A549 (cell line): ENCODE measurements at regions not wholly inside any gene's neighbourhood (a gene's known extent, or its start where the extent isn't known, plus 50 kb on each side); places are given as distances from the start of the nearest gene placed in this dataset.

Experiments used
- ATAC-seq, 2 experiments: fragments of 200-7000 bp in 1 of 2; fragments of >200 bp in 1 of 2; cut with Nextera tagmentation in 1 of 2; cut with Tn5 transposase in 1 of 2; 3 replicates each; pipeline versions ENCODE4 v1.8.0 to v1.9.1; 2018 to 2020; ENCODE audit warnings: mild to moderate bottlenecking in 1 of 2, moderate library complexity in 1 of 2
- CTCF ChIA-PET: fragments of 300-600 bp; sonication (Branson Sonifier 250); formaldehyde crosslinking; extraction: SDS; loops from one replicate; lab custom pipeline; 2021; ENCODE audit warnings: antibody characterized with exemption, inconsistent platforms; lab: Yijun Ruan, JAX
- POLR2A ChIA-PET: fragments of 350-600 bp; formaldehyde crosslinking; extraction: SDS; loops from one replicate; lab custom pipeline; 2021; ENCODE audit warnings: antibody characterized with exemption, inconsistent platforms; lab: Yijun Ruan, JAX
- DNase-seq, 2 experiments: peaks; one replicate each; pipeline versions ENCODE4 v3.0.0 to v3.0.0-alpha.2; 2011 to 2016; ENCODE audit warnings: low read depth in 1 of 2, low spot score in 1 of 2
- FAIRE-seq: peaks from 2 replicates; lab custom pipeline; 2011; peaks lifted over from hg19 to GRCh38; lab: Jason Lieb, UNC
- H3K27ac ChIP-seq, 2 experiments: fragments of >200 bp; sonication (Bioruptor Twin); formaldehyde crosslinking; 3 replicates each; pipeline ENCODE4 v1.5.1; 2016 to 2017
- H3K4me1 ChIP-seq: fragments of >200 bp; sonication (Bioruptor Twin); formaldehyde crosslinking; 3 replicates; pipeline ENCODE4 v1.6.1; 2016
- H3K4me2 ChIP-seq: fragments of >200 bp; sonication (Bioruptor Twin); formaldehyde crosslinking; 3 replicates; pipeline ENCODE4 v1.6.1; 2016
- H3K4me3 ChIP-seq: fragments of >200 bp; sonication (Bioruptor Twin); formaldehyde crosslinking; 3 replicates; pipeline ENCODE4 v1.5.1; 2016
- H3K9me3 ChIP-seq: fragments of >200 bp; sonication (Bioruptor Twin); formaldehyde crosslinking; 3 replicates; pipeline ENCODE4 v1.6.1; 2016
- CBX8 ChIP-seq: fragments of 200-600 bp; sonication (generic); IDR thresholded peaks from 2 replicates; pipeline ENCODE4 v1.6.1; 2016
- CEBPB ChIP-seq, 2 experiments: fragments of >200 bp in 1 of 2; sonication (Bioruptor Twin) in 1 of 2; formaldehyde crosslinking in 1 of 2; IDR thresholded peaks; 2 replicates each; pipeline ENCODE4 v1.6.1; 2012 to 2016
- CHD2 ChIP-seq: fragments of 150-350 bp; IDR thresholded peaks from 2 replicates; pipeline ENCODE4 v1.6.1; 2014; ENCODE audit warnings: low read length; ENCODE audit not compliant: partially characterized antibody
- E2F6 ChIP-seq: IDR thresholded peaks from 2 replicates; pipeline ENCODE4 v1.6.1; 2012; ENCODE audit warnings: low read depth, borderline replicate concordance
- EHMT2 ChIP-seq: fragments of 200-600 bp; sonication (generic); IDR thresholded peaks from 2 replicates; pipeline ENCODE4 v1.6.1; 2016; ENCODE audit warnings: antibody characterized with exemption, low read depth, mild to moderate bottlenecking, moderate library complexity
- ELK1 ChIP-seq: fragments of 150-350 bp; IDR thresholded peaks from 2 replicates; pipeline ENCODE4 v1.6.1; 2014; ENCODE audit warnings: low read depth, mild to moderate bottlenecking, low read length
- EP300 ChIP-seq, 2 experiments: fragments of >200 bp; sonication (Bioruptor Twin); formaldehyde crosslinking; IDR thresholded peaks; 2 replicates in 1 of 2; 3 replicates in 1 of 2; pipeline ENCODE4 v1.6.1; 2016 to 2017
- FOSB ChIP-seq: fragments of 250-450 bp; sonication (Bioruptor Pico); IDR thresholded peaks from 2 replicates; pipeline ENCODE4 v1.5.0; 2020; ENCODE audit warnings: mild to moderate bottlenecking, moderate library complexity
- FOSL2 ChIP-seq, 2 experiments: fragments of 450-650 bp in 1 of 2; fragments of >200 bp in 1 of 2; sonication (Bioruptor Twin) in 1 of 2; formaldehyde crosslinking; IDR thresholded peaks; 2 replicates each; pipeline versions ENCODE4 v1.5.0 to v1.6.1; 2016 to 2020; ENCODE audit warnings: mild to moderate bottlenecking in 1 of 2, moderate library complexity in 1 of 2
- FOXS1 ChIP-seq: fragments of 250-450 bp; sonication (Bioruptor Pico); IDR thresholded peaks from 2 replicates; pipeline ENCODE4 v1.5.0; 2020; ENCODE audit warnings: mild to moderate bottlenecking, moderate library complexity
- GATA3 ChIP-seq: IDR thresholded peaks from 2 replicates; pipeline ENCODE4 v1.6.1; 2012; ENCODE audit warnings: borderline replicate concordance
- HES2 ChIP-seq: fragments of >200 bp; sonication (Bioruptor Twin); formaldehyde crosslinking; IDR thresholded peaks from 2 replicates; pipeline ENCODE4 v1.6.1; 2016
- HEYL ChIP-seq: fragments of 250-450 bp; sonication (Bioruptor Pico); IDR thresholded peaks from 2 replicates; pipeline ENCODE4 v1.8.0; 2021; ENCODE audit warnings: mild to moderate bottlenecking, moderate library complexity
- HOXB13 ChIP-seq: fragments of 250-450 bp; sonication (Bioruptor Pico); IDR thresholded peaks from 2 replicates; pipeline ENCODE4 v1.5.0; 2020; ENCODE audit warnings: low read depth, mild to moderate bottlenecking, moderate library complexity
- HOXB5 ChIP-seq: fragments of 250-450 bp; sonication (Bioruptor Pico); IDR thresholded peaks from 2 replicates; pipeline ENCODE4 v1.5.0; 2020; ENCODE audit warnings: mild to moderate bottlenecking, moderate library complexity
- JUNB ChIP-seq: fragments of >200 bp; sonication (Bioruptor Twin); formaldehyde crosslinking; IDR thresholded peaks from 2 replicates; pipeline ENCODE4 v1.6.1; 2016
- NFE2L2 ChIP-seq: fragments of 150-350 bp; conservative IDR thresholded peaks from 2 replicates; pipeline ENCODE4 v1.6.1; 2014; ENCODE audit warnings: low read length
- NPAS2 ChIP-seq: fragments of 250-450 bp; sonication (Bioruptor Pico); IDR thresholded peaks from 2 replicates; pipeline ENCODE4 v1.8.0; 2022; ENCODE audit warnings: mild to moderate bottlenecking, moderate library complexity, borderline replicate concordance
- PHF8 ChIP-seq: fragments of 200-600 bp; sonication (generic); IDR thresholded peaks from 2 replicates; pipeline ENCODE4 v1.6.1; 2016; ENCODE audit warnings: low read depth, mild to moderate bottlenecking, antibody characterized with exemption, moderate library complexity, borderline replicate concordance
- POLR2A ChIP-seq: IDR thresholded peaks from 2 replicates; pipeline ENCODE4 v1.6.1; 2012; ENCODE audit warnings: mild to moderate bottlenecking, low read length
- POLR2AphosphoS2 ChIP-seq: conservative IDR thresholded peaks from 2 replicates; pipeline ENCODE4 v1.6.1; 2012; ENCODE audit warnings: low read length, improper control_type of control experiment, inconsistent platforms
- RAD21 ChIP-seq, 2 experiments: fragments of >200 bp in 1 of 2; sonication (Bioruptor Twin) in 1 of 2; formaldehyde crosslinking in 1 of 2; IDR thresholded peaks in 1 of 2; conservative IDR thresholded peaks in 1 of 2; 2 replicates in 1 of 2; 3 replicates in 1 of 2; pipeline ENCODE4 v1.6.1; 2012 to 2018; ENCODE audit warnings: inconsistent platforms in 1 of 2
- RCOR1 ChIP-seq: fragments of 150-350 bp; IDR thresholded peaks from 2 replicates; pipeline ENCODE4 v1.6.1; 2014; ENCODE audit warnings: antibody characterized with exemption, low read length, low read depth
- REST ChIP-seq: fragments of 200-600 bp; sonication (generic); IDR thresholded peaks from 2 replicates; pipeline ENCODE4 v1.6.1; 2016; ENCODE audit warnings: antibody characterized with exemption, mild to moderate bottlenecking, moderate library complexity
- RNF2 ChIP-seq: fragments of 200-600 bp; sonication (generic); IDR thresholded peaks from 2 replicates; pipeline ENCODE4 v1.6.1; 2016; ENCODE audit warnings: low read depth, mild to moderate bottlenecking, antibody characterized with exemption, moderate library complexity, borderline replicate concordance
- SMC3 ChIP-seq: fragments of >200 bp; sonication (Bioruptor Twin); formaldehyde crosslinking; IDR thresholded peaks from 3 replicates; pipeline ENCODE4 v1.6.1; 2018; ENCODE audit warnings: inconsistent platforms
- SREBF2 ChIP-seq: fragments of 450-650 bp; IDR thresholded peaks from 2 replicates; pipeline ENCODE4 v1.6.1; 2014; ENCODE audit warnings: mild to moderate bottlenecking, moderate library complexity
- USF2 ChIP-seq: fragments of 450-650 bp; IDR thresholded peaks from 2 replicates; pipeline ENCODE4 v1.6.1; 2014; ENCODE audit warnings: antibody characterized with exemption
- ZFP36 ChIP-seq: fragments of 450-650 bp; IDR thresholded peaks from 2 replicates; pipeline ENCODE4 v1.6.1; 2014; ENCODE audit warnings: borderline replicate concordance; ENCODE audit not compliant: partially characterized antibody
- ZSCAN20 ChIP-seq: fragments of 250-450 bp; sonication (Bioruptor Pico); IDR thresholded peaks from 2 replicates; pipeline ENCODE4 v1.8.0; 2022; ENCODE audit warnings: mild to moderate bottlenecking, moderate library complexity
- WGBS: methylation state at CpG from one replicate; pipeline ENCODE4 v1.1.6; 2017; ENCODE audit errors: missing lambda C conversion rate; 5-methylcytosine and 5-hydroxymethylcytosine counted together
- TF ChIP-seq, protein P1 (sequence below): IDR thresholded peaks from 2 replicates; pipeline ENCODE4 v1.6.1; 2012

- Histone ChIP-seq H3K4me2 (no peak overlapping the region), H3K4me1 (no peaks in the 10 kb centered on the region)
- POLR2A ChIA-PET: no interaction called here
- TF ChIP-seq ELK1 (no peak), HEYL (CRISPR knock-in tag) (no peak), HES2 (no peak), JUNB (no peak), PHF8 (no peak), SMC3 (no peak), HOXB13 (CRISPR knock-in tag) (no peak), SREBF2 (no peak), FOSL2 (IDR thresholded peaks at IDR 0.05) (no peak), FOSL2 (CRISPR knock-in tag; IDR thresholded peaks at IDR 0.05) (no peak), HOXB5 (CRISPR knock-in tag) (no peak), FOSB (CRISPR knock-in tag) (no peak), CEBPB (IDR thresholded peaks at IDR 0.05) (no peak), GATA3 (no peak), POLR2AphosphoS2 (no peak), NFE2L2 (no peak), NPAS2 (no peak), REST (no peak), RCOR1 (no peak)
- TF ChIP-seq, protein P1, sequence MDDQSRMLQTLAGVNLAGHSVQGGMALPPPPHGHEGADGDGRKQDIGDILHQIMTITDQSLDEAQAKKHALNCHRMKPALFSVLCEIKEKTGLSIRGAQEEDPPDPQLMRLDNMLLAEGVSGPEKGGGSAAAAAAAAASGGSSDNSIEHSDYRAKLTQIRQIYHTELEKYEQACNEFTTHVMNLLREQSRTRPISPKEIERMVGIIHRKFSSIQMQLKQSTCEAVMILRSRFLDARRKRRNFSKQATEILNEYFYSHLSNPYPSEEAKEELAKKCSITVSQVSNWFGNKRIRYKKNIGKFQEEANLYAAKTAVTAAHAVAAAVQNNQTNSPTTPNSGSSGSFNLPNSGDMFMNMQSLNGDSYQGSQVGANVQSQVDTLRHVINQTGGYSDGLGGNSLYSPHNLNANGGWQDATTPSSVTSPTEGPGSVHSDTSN: no peak
- TF ChIP-seq, all 56 proteins: peak for 0
- CTCF ChIA-PET: interaction anchor here (0.8 kb wide), 1 partner anchor 14 kb away, joined by 3 read pairs; no protein-coding TSS in a partner anchor
- H3K27ac ChIP-seq: no peak overlapping the region
- H3K9me3 ChIP-seq: no peaks in the 10 kb centered on the region
- no peak for FAIRE-seq
- ATAC-seq: no peak
- DNase-seq: no peak
- 38% methylated on average over 2 of the region's 2 CpGs for WGBS
- H3K4me3 ChIP-seq: no peak overlapping the region
Observed at GRCh38 chr4:124060261-124060918, 652.1 kb downstream of the ANKRD50 start.

DNA sequence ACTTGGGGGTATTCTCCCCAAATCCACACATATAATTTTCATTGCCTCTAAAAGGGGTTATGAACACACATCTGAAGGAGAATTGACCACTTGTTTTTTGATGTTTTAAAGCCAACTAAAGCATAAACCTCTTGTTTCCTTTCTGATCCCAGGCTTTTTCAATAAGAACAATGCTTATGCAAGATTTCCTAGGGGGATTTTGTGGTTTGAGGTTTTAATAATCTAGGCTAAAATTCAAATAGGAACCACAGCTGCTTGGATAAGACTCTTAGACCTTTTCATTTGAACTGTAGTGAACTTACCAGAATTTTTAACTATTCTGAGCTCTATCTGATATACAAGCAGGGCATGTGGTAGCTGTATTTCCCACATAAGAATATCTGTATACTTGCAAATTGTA lies 651.1 kb downstream of the ANKRD50 start:
- H3K27ac ChIP-seq: no peak overlapping the region
- FAIRE-seq (no peak), ATAC-seq (no peak), DNase-seq (no peak)
- H3K4me1 ChIP-seq: no peaks in the 10 kb centered on the region
- H3K4me3 ChIP-seq: no peak overlapping the region
- no peaks in the 10 kb centered on the region for H3K9me3 ChIP-seq
- ChIA-PET POLR2A (no interaction called here), CTCF (no interaction called here)
- H3K4me2 ChIP-seq: no peak overlapping the region
- TF ChIP-seq ZFP36: no peak
- TF ChIP-seq E2F6: no peak
- no peak for TF ChIP-seq EP300 (IDR thresholded peaks at IDR 0.05)
- TF ChIP-seq RNF2: no peak
- no peak for TF ChIP-seq ZSCAN20 (CRISPR knock-in tag)
- TF ChIP-seq RAD21 (conservative IDR thresholded peaks at IDR 0.05 in 1 of 2, IDR thresholded peaks at IDR 0.05 in 1 of 2): no peak
- no peak for TF ChIP-seq EHMT2
- TF ChIP-seq POLR2A: no peak
- TF ChIP-seq CBX8: no peak
- TF ChIP-seq JUNB: no peak
- no peak for TF ChIP-seq USF2
- TF ChIP-seq FOXS1 (CRISPR knock-in tag): no peak
- TF ChIP-seq HOXB5 (CRISPR knock-in tag): no peak
- TF ChIP-seq RCOR1: no peak
- TF ChIP-seq FOSB (CRISPR knock-in tag): no peak
- TF ChIP-seq HES2: no peak
- TF ChIP-seq CHD2: no peak
- TF ChIP-seq GATA3: no peak
